ENCODE measurements at regions not wholly inside any gene's neighbourhood (a gene's known extent, or its start where the extent isn't known, plus 50 kb on each side); places are given as distances from the start of the nearest gene placed in this dataset.

DNA sequence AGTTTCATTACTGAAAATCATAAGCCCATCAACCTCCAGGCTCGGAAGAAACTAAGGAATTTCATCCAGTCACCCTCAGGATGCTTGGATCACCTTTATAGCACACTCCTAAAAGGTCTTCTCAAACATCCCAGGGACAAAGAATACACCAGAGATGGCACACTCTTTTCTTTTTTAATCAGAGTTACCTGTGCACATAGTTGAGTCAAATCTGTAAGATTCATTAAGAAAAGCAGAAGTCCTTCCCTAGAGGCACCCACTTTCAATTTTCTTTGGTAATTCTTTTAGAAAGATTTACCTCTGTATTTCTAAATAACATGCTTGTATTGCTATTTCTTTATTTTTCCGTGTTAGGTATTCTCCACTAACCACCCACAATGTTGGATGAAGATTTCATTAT lies 50.6 kb upstream of the IL6 start:
- TF ChIP-seq, protein P1, sequence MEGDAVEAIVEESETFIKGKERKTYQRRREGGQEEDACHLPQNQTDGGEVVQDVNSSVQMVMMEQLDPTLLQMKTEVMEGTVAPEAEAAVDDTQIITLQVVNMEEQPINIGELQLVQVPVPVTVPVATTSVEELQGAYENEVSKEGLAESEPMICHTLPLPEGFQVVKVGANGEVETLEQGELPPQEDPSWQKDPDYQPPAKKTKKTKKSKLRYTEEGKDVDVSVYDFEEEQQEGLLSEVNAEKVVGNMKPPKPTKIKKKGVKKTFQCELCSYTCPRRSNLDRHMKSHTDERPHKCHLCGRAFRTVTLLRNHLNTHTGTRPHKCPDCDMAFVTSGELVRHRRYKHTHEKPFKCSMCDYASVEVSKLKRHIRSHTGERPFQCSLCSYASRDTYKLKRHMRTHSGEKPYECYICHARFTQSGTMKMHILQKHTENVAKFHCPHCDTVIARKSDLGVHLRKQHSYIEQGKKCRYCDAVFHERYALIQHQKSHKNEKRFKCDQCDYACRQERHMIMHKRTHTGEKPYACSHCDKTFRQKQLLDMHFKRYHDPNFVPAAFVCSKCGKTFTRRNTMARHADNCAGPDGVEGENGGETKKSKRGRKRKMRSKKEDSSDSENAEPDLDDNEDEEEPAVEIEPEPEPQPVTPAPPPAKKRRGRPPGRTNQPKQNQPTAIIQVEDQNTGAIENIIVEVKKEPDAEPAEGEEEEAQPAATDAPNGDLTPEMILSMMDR (IDR thresholded peaks at IDR 0.05; ENCODE audit: insufficient read depth, low read length, poor library complexity, severe bottlenecking): no peak
- DNase-seq (ENCODE audit: extremely low read depth, insufficient read length): no peak
- Histone ChIP-seq H3K27me3 (replicated peaks; ENCODE audit: control insufficient read depth, insufficient read depth, low read length) (no peaks in the 10 kb centered on the region), H3K36me3 (ENCODE audit: control insufficient read depth, insufficient read depth, low read length) (no peaks in the 10 kb centered on the region), H3K4me3 (replicated peaks; ENCODE audit: low read depth, low read length) (no peak overlapping the region)

DNA sequence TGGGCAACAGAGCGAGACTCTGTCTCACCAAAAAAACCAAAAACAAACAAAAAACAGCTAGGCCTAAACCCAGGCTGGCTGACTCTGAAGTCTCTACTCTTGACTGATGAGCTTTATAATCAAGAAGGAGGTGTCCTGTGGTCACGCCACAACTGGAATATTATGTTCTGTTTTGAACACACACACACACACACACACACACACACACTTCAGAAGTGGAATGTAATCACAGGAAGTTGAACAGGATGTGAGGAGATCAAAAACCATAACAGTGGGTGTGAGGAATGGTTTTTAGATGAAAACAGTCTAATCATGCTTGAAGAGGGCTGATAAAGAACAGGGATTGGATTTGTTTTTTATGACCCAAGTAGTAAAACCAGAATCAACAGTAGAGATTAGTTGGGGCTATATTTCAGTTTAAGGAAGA lies 51.1 kb upstream of the IL6 start:
- no peak for DNase-seq (ENCODE audit: extremely low read depth, insufficient read length)
- H3K27me3 ChIP-seq (replicated peaks; ENCODE audit: control insufficient read depth, insufficient read depth, low read length): no peaks in the 10 kb centered on the region
- TF ChIP-seq, protein P1 (IDR thresholded peaks at IDR 0.05; ENCODE audit: insufficient read depth, low read length, poor library complexity, severe bottlenecking): no peak
- H3K4me3 ChIP-seq (replicated peaks; ENCODE audit: low read depth, low read length): no peak overlapping the region
- H3K36me3 ChIP-seq (ENCODE audit: control insufficient read depth, insufficient read depth, low read length): no peaks in the 10 kb centered on the region

DNA sequence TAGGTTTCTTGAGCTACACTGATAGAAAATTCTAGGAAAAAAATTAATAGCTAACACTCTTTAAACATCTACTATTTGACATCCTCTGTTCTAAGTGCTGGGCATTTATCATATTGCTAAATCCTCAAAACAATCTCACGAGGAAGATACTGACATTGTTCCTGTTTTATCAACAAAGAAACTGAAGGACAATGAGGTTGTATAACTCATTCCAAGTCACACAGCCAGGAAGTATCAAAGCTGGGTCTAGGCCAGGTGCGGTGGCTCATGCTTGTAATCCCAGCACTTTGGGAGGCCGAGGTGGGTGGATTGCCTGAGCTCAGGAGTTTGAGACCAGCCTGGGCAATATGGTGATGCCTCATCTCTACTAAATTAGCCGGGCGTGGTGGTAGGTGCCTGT lies 51.6 kb upstream of the IL6 start:
- no peak for DNase-seq (ENCODE audit: extremely low read depth, insufficient read length)
- H3K27me3 ChIP-seq (replicated peaks; ENCODE audit: control insufficient read depth, insufficient read depth, low read length): no peaks in the 10 kb centered on the region
- TF ChIP-seq, protein P1 (IDR thresholded peaks at IDR 0.05; ENCODE audit: insufficient read depth, low read length, poor library complexity, severe bottlenecking): no peak
- H3K4me3 ChIP-seq (replicated peaks; ENCODE audit: low read depth, low read length): no peak overlapping the region
- H3K36me3 ChIP-seq (ENCODE audit: control insufficient read depth, insufficient read depth, low read length): no peaks in the 10 kb centered on the region

DNA sequence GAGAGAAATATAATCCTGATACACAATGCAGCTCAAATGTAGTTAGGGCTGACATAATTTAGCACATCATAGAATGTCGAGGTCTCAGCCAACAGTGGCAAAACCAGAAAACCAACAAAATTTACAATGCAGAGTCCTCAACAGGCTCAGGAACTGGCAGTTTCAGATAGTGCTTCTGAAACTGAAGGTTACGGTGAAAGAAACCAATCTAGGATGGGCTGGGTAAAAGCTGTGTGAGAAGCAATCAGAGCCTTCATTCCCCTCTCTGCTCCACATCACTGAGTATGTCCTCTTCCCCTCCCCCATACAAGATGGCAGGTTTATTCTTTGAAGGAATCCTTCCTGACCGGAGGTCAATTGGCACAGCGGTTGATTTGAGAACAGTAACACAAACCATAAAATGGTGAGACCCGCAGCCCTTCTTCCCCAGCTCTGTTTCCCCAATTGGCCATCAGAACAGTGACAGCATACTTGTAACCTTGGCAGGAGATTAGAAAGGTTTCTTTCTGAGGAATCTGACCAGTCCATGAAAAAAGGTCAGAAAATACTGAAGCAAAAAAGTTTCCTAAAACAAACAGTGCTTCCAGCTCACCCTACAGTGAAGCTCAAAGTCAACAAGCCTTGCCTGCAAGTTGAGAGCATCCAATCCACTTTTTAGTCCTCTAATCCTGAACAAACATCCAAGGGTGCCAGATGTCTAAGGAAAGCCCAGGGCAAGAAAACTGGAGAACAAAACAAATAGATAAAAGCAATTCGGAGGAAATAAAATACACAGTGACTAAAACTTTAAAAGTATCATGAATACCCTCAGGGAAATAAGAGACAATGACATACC lies 53.9 kb upstream of the IL6 start:
- H3K36me3 ChIP-seq (ENCODE audit: control insufficient read depth, insufficient read depth, low read length): no peaks in the 10 kb centered on the region
- H3K27me3 ChIP-seq (replicated peaks; ENCODE audit: control insufficient read depth, insufficient read depth, low read length): no peaks in the 10 kb centered on the region
- no peak overlapping the region for H3K4me3 ChIP-seq (replicated peaks; ENCODE audit: low read depth, low read length)
- DNase-seq (ENCODE audit: extremely low read depth, insufficient read length): no peak
- TF ChIP-seq, protein P1 (IDR thresholded peaks at IDR 0.05; ENCODE audit: insufficient read depth, low read length, poor library complexity, severe bottlenecking): no peak

DNA sequence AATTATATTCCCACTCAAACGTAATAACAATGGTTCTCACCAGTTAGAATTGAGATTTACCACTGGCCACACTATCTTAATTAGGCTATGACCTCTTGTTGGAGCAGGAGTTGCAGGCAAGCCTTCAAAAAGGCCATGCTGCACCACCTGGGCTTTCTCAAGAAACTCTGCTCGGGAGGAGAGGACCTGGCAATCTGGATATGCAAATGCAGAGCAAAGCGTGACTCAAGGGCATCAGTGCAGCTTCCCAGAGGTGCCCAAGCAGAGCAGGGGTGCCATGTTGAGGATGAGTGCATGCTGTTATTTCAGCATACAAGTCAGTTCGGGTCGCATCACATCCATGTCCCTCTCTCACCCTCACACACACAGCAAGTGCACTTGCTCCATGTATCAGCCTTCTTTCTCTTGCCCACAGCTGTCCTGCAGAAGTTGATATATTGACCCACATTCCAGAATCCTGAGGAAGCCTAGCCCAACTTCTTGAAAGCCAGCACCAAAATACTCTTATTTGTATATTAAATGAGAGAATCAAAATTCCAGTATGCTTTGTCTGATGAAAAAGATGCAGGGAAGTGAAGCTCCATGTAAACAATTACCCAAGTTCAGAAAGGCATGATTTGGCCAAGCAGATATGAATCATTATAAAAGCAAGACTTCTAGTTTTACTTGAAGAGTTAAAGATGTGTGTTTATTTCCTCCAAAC lies 55.7 kb upstream of the IL6 start:
- TF ChIP-seq, protein P1 (IDR thresholded peaks at IDR 0.05; ENCODE audit: insufficient read depth, low read length, poor library complexity, severe bottlenecking): no peak
- DNase-seq (ENCODE audit: extremely low read depth, insufficient read length): no peak
- Histone ChIP-seq H3K36me3 (ENCODE audit: control insufficient read depth, insufficient read depth, low read length) (no peaks in the 10 kb centered on the region), H3K4me3 (replicated peaks; ENCODE audit: low read depth, low read length) (no peak overlapping the region), H3K27me3 (replicated peaks; ENCODE audit: control insufficient read depth, insufficient read depth, low read length) (no peaks in the 10 kb centered on the region)
